Astrocyte (in vitro differentiated cells and primary cell): ENCODE measurements at regions not wholly inside any gene's neighbourhood (a gene's known extent, or its start where the extent isn't known, plus 50 kb on each side); places are given as distances from the start of the nearest gene placed in this dataset.

Experiments
- DNase-seq: peaks from one replicate; pipeline ENCODE4 v3.0.0-alpha.2; 2010; ENCODE audit warnings: low read depth
- FAIRE-seq: peaks from 2 replicates; lab custom pipeline; 2011; peaks lifted over from hg19 to GRCh38; lab: Jason Lieb, UNC
- H2AFZ ChIP-seq: 2 replicates; pipeline ENCODE4 v1.6.0; 2012; ENCODE audit warnings: low read depth, low read length, inconsistent platforms
- H3K27ac ChIP-seq: 2 replicates; pipeline ENCODE4 v1.5.1; 2011; ENCODE audit warnings: low read depth, low read length, inconsistent platforms
- H3K27me3 ChIP-seq: 2 replicates; pipeline ENCODE4 v1.6.0; 2011; ENCODE audit warnings: low read length, inconsistent platforms; ENCODE audit not compliant: insufficient read depth
- H3K36me3 ChIP-seq: 2 replicates; pipeline ENCODE4 v1.5.1; 2011; ENCODE audit warnings: low read length, inconsistent platforms; ENCODE audit not compliant: insufficient read depth
- H3K4me1 ChIP-seq: 2 replicates; pipeline ENCODE4 v1.5.1; 2011; ENCODE audit warnings: low read length, inconsistent platforms; ENCODE audit not compliant: insufficient read depth
- H3K4me2 ChIP-seq: 2 replicates; pipeline ENCODE4 v1.6.0; 2012; ENCODE audit warnings: low read length, inconsistent platforms
- H3K4me3 ChIP-seq: 2 replicates; pipeline ENCODE4 v1.5.1; 2011; ENCODE audit warnings: low read depth, mild to moderate bottlenecking, low read length, inconsistent platforms; ENCODE audit not compliant: insufficient read depth
- H3K79me2 ChIP-seq: 2 replicates; pipeline ENCODE4 v1.6.0; 2012; ENCODE audit warnings: mild to moderate bottlenecking, low read length, inconsistent platforms; ENCODE audit not compliant: insufficient read depth
- H3K9ac ChIP-seq: 2 replicates; pipeline ENCODE4 v1.6.0; 2012; ENCODE audit warnings: mild to moderate bottlenecking, low read length, inconsistent platforms
- H3K9me3 ChIP-seq: 2 replicates; pipeline ENCODE4 v1.5.1; 2012; ENCODE audit warnings: low read depth, mild to moderate bottlenecking, low read length, inconsistent platforms; ENCODE audit not compliant: insufficient read depth
- H4K20me1 ChIP-seq: 2 replicates; pipeline ENCODE4 v1.6.0; 2012; ENCODE audit warnings: low read length, inconsistent platforms; ENCODE audit not compliant: insufficient read depth
- H3K27ac Mint-ChIP-seq: one replicate; pipeline ENCODE4 v1.8.0; 2021; ENCODE audit warnings: mild to moderate bottlenecking, mixed read lengths; ENCODE audit not compliant: unreplicated experiment
- H3K27me3 Mint-ChIP-seq: one replicate; pipeline ENCODE4 v1.8.0; 2021; ENCODE audit warnings: low read depth, mixed read lengths; ENCODE audit not compliant: unreplicated experiment
- H3K36me3 Mint-ChIP-seq: one replicate; pipeline ENCODE4 v1.8.0; 2021; ENCODE audit warnings: low read depth, mixed read lengths; ENCODE audit not compliant: unreplicated experiment
- H3K4me1 Mint-ChIP-seq: one replicate; pipeline ENCODE4 v1.8.0; 2021; ENCODE audit warnings: low read depth, mixed read lengths; ENCODE audit not compliant: unreplicated experiment
- H3K4me3 Mint-ChIP-seq: one replicate; pipeline ENCODE4 v1.8.0; 2021; ENCODE audit warnings: mild to moderate bottlenecking, moderate library complexity, mixed read lengths; ENCODE audit not compliant: unreplicated experiment
- H3K9me3 Mint-ChIP-seq: one replicate; pipeline ENCODE4 v1.8.0; 2021; ENCODE audit warnings: mild to moderate bottlenecking, mixed read lengths; ENCODE audit not compliant: unreplicated experiment
- CTCF ChIP-seq: IDR thresholded peaks from 2 replicates; pipeline ENCODE4 v1.5.1; 2011; ENCODE audit warnings: low read depth, mild to moderate bottlenecking, inconsistent platforms, low read length, moderate library complexity; ENCODE audit not compliant: insufficient read depth
- EZH2 ChIP-seq: IDR thresholded peaks from 2 replicates; pipeline ENCODE4 v1.6.1; 2012; ENCODE audit warnings: mild to moderate bottlenecking, low read length, inconsistent platforms; ENCODE audit not compliant: insufficient read depth

- TF ChIP-seq EZH2, result no peak
- TF ChIP-seq CTCF, result no peak
- no peaks in the 10 kb centered on the region for H3K9me3 Mint-ChIP-seq
Observed at GRCh38 chr5:40321514-40321913, 358.2 kb upstream of the PTGER4 start.

GRCh38 chr5:40318395-40318794 lies 361.3 kb upstream of the PTGER4 start:
- Histone ChIP-seq H3K9me3 (no peaks in the 10 kb centered on the region), H3K4me3 (no peak overlapping the region), H3K27ac (no peak overlapping the region), H3K4me2 (no peak overlapping the region), H3K36me3 (no peaks in the 10 kb centered on the region), H2AFZ (no peak overlapping the region), H3K79me2 (no peaks in the 10 kb centered on the region), H3K27me3 (no peaks in the 10 kb centered on the region), H3K9ac (no peak overlapping the region), H3K4me1 (no peaks in the 10 kb centered on the region), H4K20me1 (no peaks in the 10 kb centered on the region)
- H3K9me3 Mint-ChIP-seq, result no peaks in the 10 kb centered on the region
- H3K27ac Mint-ChIP-seq, result no peak overlapping the region
- H3K36me3 Mint-ChIP-seq, result no peaks in the 10 kb centered on the region
- no peak for TF ChIP-seq CTCF
- TF ChIP-seq EZH2, result no peak
- no peak overlapping the region for H3K4me3 Mint-ChIP-seq
- DNase-seq (no peak), FAIRE-seq (no peak)
- H3K4me1 Mint-ChIP-seq, result no peaks in the 10 kb centered on the region
- no peaks in the 10 kb centered on the region for H3K27me3 Mint-ChIP-seq

More at GRCh38 chr5:40321514-40321913, 358.2 kb upstream of the PTGER4 start:
- no peaks in the 10 kb centered on the region for H4K20me1 ChIP-seq
- no peak for FAIRE-seq
- no peaks in the 10 kb centered on the region for H3K9me3 ChIP-seq
- H3K27me3 ChIP-seq, result no peaks in the 10 kb centered on the region
- Mint-ChIP-seq H3K27ac (no peak overlapping the region), H3K36me3 (no peaks in the 10 kb centered on the region), H3K27me3 (no peaks in the 10 kb centered on the region), H3K4me1 (no peaks in the 10 kb centered on the region), H3K4me3 (no peak overlapping the region)
- H3K4me3 ChIP-seq, result no peak overlapping the region
- H3K36me3 ChIP-seq, result no peaks in the 10 kb centered on the region
- DNase-seq, result no peak
- H3K4me1 ChIP-seq, result no peaks in the 10 kb centered on the region
- no peak overlapping the region for H3K9ac ChIP-seq
- no peak overlapping the region for H3K27ac ChIP-seq
- no peak overlapping the region for H2AFZ ChIP-seq
- no peaks in the 10 kb centered on the region for H3K79me2 ChIP-seq
- H3K4me2 ChIP-seq, result no peak overlapping the region

- H3K27me3 Mint-ChIP-seq, result no peaks in the 10 kb centered on the region
- Histone ChIP-seq H3K36me3 (no peaks in the 10 kb centered on the region), H3K4me3 (no peak overlapping the region), H3K9me3 (no peaks in the 10 kb centered on the region), H3K4me1 (no peaks in the 10 kb centered on the region), H3K4me2 (no peak overlapping the region), H3K79me2 (no peaks in the 10 kb centered on the region), H3K9ac (no peak overlapping the region), H4K20me1 (no peaks in the 10 kb centered on the region), H2AFZ (no peak overlapping the region), H3K27ac (no peak overlapping the region), H3K27me3 (no peaks in the 10 kb centered on the region)
- H3K4me3 Mint-ChIP-seq, result no peak overlapping the region
- H3K36me3 Mint-ChIP-seq, result no peaks in the 10 kb centered on the region
- H3K9me3 Mint-ChIP-seq, result no peaks in the 10 kb centered on the region
- no peaks in the 10 kb centered on the region for H3K4me1 Mint-ChIP-seq
- no peak for DNase-seq
- H3K27ac Mint-ChIP-seq, result no peak overlapping the region
- FAIRE-seq, result no peak
- TF ChIP-seq CTCF, result no peak
- TF ChIP-seq EZH2, result no peak
Observed at GRCh38 chr5:40317023-40317422, 362.7 kb upstream of the PTGER4 start.
